ENCODE measurements at regions not wholly inside any gene's neighbourhood (a gene's known extent, or its start where the extent isn't known, plus 50 kb on each side); places are given as distances from the start of the nearest gene placed in this dataset.

DNA sequence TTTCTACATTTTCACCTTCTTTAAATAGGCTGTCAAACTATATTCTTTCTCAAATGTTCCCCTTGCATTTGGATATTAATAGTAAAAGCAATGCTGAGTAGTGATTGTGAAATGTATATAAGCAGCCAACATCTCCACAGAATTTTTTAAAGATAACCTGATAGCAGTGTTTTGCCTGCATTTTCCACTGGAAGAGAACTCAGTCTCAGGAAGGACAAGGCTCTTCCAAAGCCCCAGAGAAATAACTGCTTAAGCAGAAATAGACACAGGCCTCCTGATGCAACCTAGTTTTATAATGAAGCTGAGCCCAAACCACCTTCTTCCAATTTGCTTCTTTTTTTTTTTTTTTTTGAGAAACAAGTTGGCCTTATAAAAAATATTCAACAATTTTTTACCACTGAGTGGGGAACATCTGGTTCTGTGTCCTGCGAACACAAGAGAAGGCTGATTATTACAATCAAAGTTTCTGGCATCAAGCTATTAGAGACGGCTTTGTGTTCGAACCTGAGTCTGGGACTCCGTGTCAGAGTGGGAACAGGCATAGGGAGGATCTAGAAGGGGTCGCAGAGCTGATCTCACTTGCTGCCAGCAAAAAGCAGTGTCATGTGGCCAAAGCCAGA is 332.5 kb upstream of the TBL1XR1 start:
- no peak for DNase-seq (ENCODE audit: low read depth in 2 of 2)

GRCh38 chr3:177530908-177531307 is 333.6 kb upstream of the TBL1XR1 start:
- DNase-seq (ENCODE audit: low read depth in 2 of 2) = no peak

DNA sequence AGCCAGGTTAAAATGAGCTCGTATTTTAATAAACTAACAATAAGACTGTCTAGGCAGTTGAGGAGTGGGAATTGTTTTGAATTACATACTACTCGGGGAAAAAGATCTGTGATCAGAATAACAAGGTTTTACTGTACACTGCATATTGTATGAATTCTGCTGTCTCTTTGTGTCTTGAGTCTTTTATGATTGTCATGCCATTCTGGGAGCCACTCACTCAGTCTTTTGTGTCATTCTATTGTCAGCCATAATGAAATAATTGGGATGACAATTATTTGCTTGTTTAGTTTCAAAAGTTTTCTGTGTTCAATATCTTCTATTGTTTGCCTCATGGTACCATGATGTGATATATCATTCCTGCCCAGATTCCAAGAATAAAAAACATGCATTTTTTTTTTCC is 339.6 kb upstream of the TBL1XR1 start:
- DNase-seq (ENCODE audit: low read depth in 2 of 2) = no peak

- no peak for DNase-seq (ENCODE audit: low read depth in 2 of 2)
Observed at GRCh38 chr3:177537612-177538011, 340.3 kb upstream of the TBL1XR1 start.

- no peak for DNase-seq (ENCODE audit: low read depth in 2 of 2)
Observed at GRCh38 chr3:177538048-177538749, 340.9 kb upstream of the TBL1XR1 start.

GRCh38 chr3:177538750-177539730 is 341.8 kb upstream of the TBL1XR1 start:
- DNase-seq (ENCODE audit: low read depth in 2 of 2) = no peak

DNA sequence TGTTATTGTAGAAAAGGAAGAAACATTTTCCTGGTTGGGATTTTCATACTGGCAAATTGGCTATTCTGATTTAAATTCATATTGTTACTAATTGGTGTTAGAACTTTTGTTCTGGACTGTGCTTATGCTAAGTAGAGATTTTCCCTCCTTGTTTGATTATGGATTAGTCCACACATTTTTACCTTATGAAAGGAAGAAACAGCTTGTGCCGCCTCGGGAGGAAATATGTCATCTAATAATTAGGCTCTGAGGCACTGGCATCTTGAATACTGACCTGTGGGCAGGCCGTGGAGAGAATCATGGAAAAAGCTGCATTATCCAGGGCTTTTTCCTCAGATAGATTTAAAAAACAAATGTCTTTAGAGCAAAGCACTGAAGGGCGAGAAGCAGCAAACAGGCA is 344.3 kb upstream of the TBL1XR1 start:
- DNase-seq (ENCODE audit: low read depth in 2 of 2) = no peak

- no peak for DNase-seq (ENCODE audit: low read depth in 2 of 2)
Observed at GRCh38 chr3:177545964-177546363, 348.7 kb upstream of the TBL1XR1 start.

DNA sequence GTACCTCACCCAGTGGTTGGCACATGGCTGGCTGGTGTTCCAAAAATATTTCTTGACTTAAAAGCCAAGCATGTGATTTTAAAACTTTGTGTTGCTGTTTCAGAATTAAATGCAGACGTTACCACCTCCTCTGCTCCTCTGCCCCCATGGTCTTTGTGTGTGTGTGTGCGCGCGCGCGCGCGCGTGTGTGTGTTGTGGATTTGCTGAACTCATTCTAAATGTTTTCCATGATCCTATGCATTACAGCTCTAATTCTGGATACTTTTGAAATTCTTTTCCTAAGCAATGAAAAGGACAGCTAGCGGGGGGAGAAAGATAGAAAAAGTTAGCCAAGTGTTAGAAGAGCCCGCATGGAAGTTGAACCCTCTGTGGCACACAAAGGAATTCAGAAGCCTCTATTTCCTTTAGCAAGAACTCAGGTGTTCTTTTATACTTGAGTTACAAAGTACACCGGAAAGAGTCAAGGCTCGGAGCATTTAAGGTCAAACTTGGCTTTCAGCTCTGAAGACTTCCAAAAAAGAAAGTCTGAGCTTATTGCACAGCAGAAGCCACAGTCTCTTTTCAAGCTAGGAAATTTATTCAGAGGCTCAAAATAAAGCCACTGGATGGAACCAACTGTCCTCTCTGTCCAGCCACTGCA is 350.5 kb upstream of the TBL1XR1 start:
- DNase-seq (ENCODE audit: low read depth in 2 of 2) = no peak

DNA sequence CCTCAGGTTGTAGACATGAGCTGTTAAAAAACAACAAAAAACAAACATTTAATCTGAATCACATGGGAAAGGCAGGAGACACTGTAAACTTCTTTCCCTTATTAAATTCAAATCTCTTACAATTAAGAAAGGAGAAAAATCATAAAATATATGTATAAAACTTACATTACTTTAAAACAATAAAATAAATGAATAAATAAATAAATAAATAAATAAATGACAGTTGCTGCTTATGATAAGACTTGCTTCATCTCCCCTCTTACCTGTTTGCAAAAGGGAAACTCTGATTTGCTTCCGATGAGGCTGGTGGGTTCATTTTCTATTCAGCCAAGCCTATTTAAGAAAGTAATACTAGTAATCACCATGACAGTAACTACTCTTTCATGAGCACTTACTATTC is 353.4 kb upstream of the TBL1XR1 start:
- DNase-seq (ENCODE audit: low read depth in 2 of 2) = no peak

DNA sequence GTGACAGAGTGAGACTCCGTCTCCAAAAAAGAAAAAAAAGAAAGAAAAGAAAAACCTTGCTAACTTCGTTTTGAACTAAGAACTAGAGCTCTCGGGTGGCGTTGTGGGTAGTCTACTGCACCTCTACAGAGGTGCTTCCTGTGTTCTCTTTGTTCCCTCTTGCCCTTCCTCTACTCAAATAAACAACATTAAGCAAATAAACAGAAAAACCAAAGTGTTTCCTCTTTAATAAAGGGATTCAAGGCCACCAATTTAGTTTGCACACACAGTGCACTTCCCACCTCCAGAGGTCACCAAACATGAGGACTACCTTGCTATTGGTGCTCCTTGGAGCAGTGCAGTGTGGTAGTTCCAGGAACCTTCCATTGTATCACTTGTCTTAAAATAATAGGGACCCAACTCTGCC is 354.2 kb upstream of the TBL1XR1 start:
- DNase-seq (ENCODE audit: low read depth in 2 of 2) = no peak

DNA sequence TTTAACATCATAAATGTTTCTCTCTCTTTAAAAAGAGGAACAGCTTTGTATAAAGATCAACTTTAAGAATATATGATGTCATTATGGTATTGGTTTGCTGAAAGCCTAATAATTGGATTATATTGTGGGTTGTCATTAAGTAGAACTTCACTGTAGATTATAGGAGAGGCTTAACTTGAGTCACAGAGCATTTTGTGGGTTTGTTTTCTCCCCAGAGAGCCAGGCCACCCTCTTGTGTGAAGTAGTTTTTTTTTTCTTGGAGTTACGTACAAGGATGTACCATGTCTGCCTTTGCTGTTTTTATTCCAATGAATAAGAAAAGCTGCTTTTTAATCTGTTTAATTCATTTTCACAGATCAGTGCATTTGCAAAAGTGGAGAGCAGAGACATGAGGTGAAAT is 354.8 kb upstream of the TBL1XR1 start:
- no peak for DNase-seq (ENCODE audit: low read depth in 2 of 2)

DNA sequence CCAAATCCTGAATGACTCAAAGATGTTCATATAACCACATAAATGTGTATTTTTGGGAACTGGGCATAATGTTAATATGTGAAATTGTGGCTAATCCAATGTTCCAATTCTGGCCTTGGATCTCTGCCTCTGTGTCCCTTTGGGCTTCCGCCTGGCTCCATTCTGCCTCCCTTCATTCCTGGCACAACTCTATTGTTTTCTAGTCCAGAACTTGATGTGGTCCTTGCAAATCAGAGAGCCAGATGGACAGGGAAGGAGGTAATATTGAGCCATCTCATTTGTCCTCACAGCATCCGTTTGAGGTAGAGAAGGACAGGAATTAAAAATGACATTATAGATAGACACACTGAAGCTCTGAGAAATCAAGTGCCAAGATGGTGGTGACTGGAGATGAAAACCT is 355.7 kb upstream of the TBL1XR1 start:
- no peak for DNase-seq (ENCODE audit: low read depth in 2 of 2)

DNA sequence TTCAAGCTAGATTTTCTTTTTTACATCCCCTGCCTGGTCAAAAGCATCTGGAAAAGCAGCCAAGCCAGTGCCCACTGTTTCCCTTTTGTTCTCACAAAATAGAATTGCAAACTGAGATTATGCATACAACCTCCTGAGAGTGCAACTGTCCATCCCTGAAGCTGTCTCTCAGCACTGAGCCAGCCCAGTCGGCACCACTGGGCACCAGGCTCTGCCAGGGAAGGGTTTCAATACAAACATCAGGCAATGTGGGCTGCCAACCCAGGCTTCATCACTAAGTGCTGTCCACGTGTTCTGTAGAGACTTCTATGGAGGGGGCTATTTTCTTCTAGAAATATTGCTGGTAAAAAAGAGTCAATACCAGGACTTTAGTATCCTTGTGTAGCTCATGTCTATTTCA is 356.3 kb upstream of the TBL1XR1 start:
- DNase-seq (ENCODE audit: low read depth in 2 of 2) = no peak

GRCh38 chr3:177554895-177555759 is 357.8 kb upstream of the TBL1XR1 start:
- DNase-seq (ENCODE audit: low read depth in 2 of 2) = no peak

GRCh38 chr3:177557548-177557947 is 360.3 kb upstream of the TBL1XR1 start:
- no peak for DNase-seq (ENCODE audit: low read depth in 2 of 2)

DNA sequence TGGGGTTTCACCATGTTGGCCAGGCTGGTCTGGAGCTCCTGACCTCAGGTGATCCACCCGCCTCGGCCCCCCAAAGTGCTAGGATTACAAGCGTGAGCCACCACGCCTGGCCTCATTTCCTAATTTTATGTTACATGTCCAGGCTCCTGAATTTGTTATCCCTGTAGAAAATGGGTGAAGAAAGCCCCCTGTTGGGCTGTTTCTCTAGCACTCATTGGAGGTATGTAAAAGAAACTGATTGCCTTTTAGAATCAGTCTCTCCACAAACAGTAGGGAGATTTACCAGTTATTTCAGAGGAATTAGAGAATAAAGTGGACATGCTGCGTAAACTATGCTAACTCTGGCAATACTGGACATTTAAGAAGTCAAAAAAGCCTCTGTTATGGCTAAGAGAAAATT is 364.1 kb upstream of the TBL1XR1 start:
- DNase-seq (ENCODE audit: low read depth in 2 of 2) = no peak

GRCh38 chr3:177561769-177562392 is 364.6 kb upstream of the TBL1XR1 start:
- no peak for DNase-seq (ENCODE audit: low read depth in 2 of 2)

- no peak for DNase-seq (ENCODE audit: low read depth in 2 of 2)
Observed at GRCh38 chr3:177563243-177563780, 366.0 kb upstream of the TBL1XR1 start.

GRCh38 chr3:177563792-177564191 is 366.5 kb upstream of the TBL1XR1 start:
- DNase-seq (ENCODE audit: low read depth in 2 of 2) = no peak

Measured in stimulated activated CD4-positive, alpha-beta T cell treated with anti-CD3 and anti-CD28 coated beads, Interleukin-12 subunit alpha, Interleukin-12 subunit beta, amount 100 ng/mL, for 24 hours (primary cell).